ENCODE measurements at regions not wholly inside any gene's neighbourhood (a gene's known extent, or its start where the extent isn't known, plus 50 kb on each side); places are given as distances from the start of the nearest gene placed in this dataset.

GRCh38 chr9:38259519-38260218 lies 132.8 kb upstream of the ALDH1B1 start:
- ATAC-seq (ENCODE audit: low FRiP score) (no peak), DNase-seq (ENCODE audit: low spot score) (no peak)
- TF ChIP-seq CTCF (IDR thresholded peaks at IDR 0.05) = no peak

- ATAC-seq (ENCODE audit: low FRiP score) (no peak), DNase-seq (ENCODE audit: low spot score) (no peak)
- no peak for TF ChIP-seq CTCF (IDR thresholded peaks at IDR 0.05)
Observed at GRCh38 chr9:38259056-38259455, 133.4 kb upstream of the ALDH1B1 start.

DNA sequence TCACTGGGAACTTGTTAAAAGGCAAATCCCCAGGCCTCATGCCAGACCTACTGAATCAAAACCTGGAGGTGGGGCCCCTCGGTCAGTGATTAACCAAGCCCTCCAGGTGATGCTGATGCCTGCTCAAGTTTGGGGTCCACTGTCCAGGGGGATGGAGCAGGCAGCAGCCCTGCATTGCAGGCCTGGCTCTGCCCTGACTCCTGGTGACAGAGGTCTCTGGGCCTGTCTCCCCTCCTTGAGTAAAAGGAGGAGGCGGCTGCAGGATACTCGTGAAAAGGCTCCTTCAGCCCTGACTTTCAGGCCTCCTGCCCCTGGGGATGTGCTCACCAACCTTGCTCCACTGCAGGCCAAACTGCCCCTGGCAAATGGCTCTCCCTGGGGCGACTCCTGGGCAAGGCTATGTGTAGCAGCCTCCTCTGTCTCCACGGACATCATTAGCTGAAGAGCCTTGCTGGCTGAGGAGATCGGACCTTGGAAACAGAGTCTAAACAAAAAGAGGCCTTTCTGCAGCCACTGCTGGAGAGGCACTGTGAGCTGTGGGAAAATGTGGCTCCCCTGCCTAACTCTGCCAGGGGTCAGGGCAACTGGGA lies 134.8 kb upstream of the ALDH1B1 start:
- TF ChIP-seq CTCF (IDR thresholded peaks at IDR 0.05) = no peak
- no peak for DNase-seq (ENCODE audit: low spot score)
- no peak for ATAC-seq (ENCODE audit: low FRiP score)

GRCh38 chr9:38256461-38256860 lies 136.0 kb upstream of the ALDH1B1 start:
- TF ChIP-seq CTCF (IDR thresholded peaks at IDR 0.05) = no peak
- no peak for ATAC-seq (ENCODE audit: low FRiP score)
- no peak for DNase-seq (ENCODE audit: low spot score)

- no peak for TF ChIP-seq CTCF (IDR thresholded peaks at IDR 0.05)
- DNase-seq (ENCODE audit: low spot score) (no peak), ATAC-seq (ENCODE audit: low FRiP score) (no peak)
Observed at GRCh38 chr9:38255599-38255998, 136.9 kb upstream of the ALDH1B1 start.

DNA sequence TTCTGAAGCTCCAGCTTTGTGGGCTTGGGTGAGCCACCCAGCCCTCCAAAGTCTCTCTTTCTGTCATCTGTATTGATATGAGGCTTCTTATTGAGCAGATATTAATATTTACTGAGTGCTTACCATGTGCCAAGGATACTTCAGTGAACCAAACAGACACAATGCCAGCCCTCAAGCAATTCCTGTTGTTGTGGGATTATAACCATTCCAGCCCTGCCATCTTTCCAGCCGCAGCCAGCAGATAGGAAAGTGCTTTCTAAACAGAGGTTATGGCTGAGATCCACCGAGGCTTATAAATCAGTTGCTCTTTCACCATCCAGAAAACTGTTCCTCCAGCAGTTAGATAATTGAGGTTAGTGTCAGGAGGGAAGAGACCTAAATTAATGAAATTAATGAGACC lies 137.7 kb upstream of the ALDH1B1 start:
- DNase-seq (ENCODE audit: low spot score) (no peak), ATAC-seq (ENCODE audit: low FRiP score) (no peak)
- TF ChIP-seq CTCF (IDR thresholded peaks at IDR 0.05) = no peak

DNA sequence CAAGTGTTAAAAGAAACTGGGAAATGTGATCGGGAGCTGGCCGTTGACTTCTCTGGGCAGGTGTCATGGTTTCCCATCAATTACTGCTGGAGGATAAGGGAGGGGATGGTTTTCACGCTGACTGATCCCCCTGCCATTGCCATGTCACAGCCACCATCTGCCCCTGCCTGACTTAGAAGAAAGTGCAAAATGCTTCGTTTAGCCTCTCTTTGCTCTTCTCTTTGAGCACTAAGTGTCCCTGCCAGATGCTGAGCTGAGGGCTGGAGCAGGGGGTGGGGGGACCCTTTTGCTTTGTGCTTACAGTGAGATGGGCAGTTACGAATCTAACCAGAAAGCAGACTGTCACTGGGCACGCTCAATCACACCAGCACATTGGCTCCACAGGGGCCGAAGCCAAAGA lies 138.4 kb upstream of the ALDH1B1 start:
- TF ChIP-seq CTCF (IDR thresholded peaks at IDR 0.05) = no peak
- ATAC-seq (ENCODE audit: low FRiP score) (no peak), DNase-seq (ENCODE audit: low spot score) (no peak)

All from omental fat pad (tissue), 3 donors.